Breast epithelium (tissue), 3 donors: ENCODE measurements at regions not wholly inside any gene's neighbourhood (a gene's known extent, or its start where the extent isn't known, plus 50 kb on each side); places are given as distances from the start of the nearest gene placed in this dataset.

ENCODE experiments used
- POLR2AphosphoS5 ChIP-seq, 3 donors: sonication (generic); formaldehyde crosslinking; IDR thresholded peaks; one replicate each; pipeline ENCODE4 v1.6.1; 2017; ENCODE audit warnings: antibody characterized with exemption in 3 of 3
- TF ChIP-seq, protein P1 (sequence below), 3 donors: fragments of 450-650 bp; IDR thresholded peaks; one replicate each; pipeline ENCODE4 v1.5.1; 2016 to 2017; ENCODE audit warnings: antibody characterized with exemption in 3 of 3, mild to moderate bottlenecking in 3 of 3, moderate library complexity in 3 of 3

GRCh38 chr6:2465336-2465735 is 219.9 kb upstream of the GMDS start:
- TF ChIP-seq POLR2AphosphoS5 (IDR thresholded peaks at IDR 0.05), result no peak
- TF ChIP-seq, protein P1, sequence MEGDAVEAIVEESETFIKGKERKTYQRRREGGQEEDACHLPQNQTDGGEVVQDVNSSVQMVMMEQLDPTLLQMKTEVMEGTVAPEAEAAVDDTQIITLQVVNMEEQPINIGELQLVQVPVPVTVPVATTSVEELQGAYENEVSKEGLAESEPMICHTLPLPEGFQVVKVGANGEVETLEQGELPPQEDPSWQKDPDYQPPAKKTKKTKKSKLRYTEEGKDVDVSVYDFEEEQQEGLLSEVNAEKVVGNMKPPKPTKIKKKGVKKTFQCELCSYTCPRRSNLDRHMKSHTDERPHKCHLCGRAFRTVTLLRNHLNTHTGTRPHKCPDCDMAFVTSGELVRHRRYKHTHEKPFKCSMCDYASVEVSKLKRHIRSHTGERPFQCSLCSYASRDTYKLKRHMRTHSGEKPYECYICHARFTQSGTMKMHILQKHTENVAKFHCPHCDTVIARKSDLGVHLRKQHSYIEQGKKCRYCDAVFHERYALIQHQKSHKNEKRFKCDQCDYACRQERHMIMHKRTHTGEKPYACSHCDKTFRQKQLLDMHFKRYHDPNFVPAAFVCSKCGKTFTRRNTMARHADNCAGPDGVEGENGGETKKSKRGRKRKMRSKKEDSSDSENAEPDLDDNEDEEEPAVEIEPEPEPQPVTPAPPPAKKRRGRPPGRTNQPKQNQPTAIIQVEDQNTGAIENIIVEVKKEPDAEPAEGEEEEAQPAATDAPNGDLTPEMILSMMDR (IDR thresholded peaks at IDR 0.05), result no peak
